ENCODE measurements at regions not wholly inside any gene's neighbourhood (a gene's known extent, or its start where the extent isn't known, plus 50 kb on each side); places are given as distances from the start of the nearest gene placed in this dataset.

DNA sequence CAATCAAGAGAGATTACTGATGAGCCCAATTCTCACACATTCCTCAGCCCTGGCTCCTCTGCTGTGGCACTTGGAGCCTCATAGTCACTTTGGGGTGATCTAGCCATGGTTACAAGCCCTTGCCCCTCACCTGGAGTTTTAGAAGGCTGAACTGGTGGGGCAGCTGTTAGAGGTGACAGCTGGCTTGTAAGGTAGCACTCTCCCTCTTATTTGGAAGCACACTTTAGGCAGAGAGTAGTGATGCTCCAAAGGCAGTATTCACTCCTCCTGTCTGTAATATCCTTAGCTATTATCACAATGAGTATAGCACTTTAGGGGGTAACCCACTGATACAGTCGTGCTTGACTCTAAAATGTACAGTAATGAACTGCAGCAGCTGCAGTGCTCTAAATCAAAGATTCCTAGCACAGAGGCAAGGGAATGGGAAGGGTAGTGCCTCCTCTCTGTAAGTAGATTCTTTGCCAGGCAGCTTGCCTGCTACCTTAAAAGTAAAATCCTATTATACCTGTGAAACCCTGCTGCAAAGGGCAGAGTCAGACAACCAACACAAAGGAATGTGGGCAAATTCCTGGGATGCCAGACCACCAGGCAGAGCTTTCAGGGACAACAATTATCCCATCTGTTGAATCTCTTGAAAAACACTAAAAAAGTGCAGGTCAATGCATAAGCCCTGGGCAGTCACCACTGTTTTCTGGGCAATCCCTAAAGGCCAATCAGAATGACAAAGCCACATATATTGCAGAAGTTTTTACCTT, 336.3 kb downstream of the NOVA1 start:
- Mint-ChIP-seq H3K4me1 (no peaks in the 10 kb centered on the region), H3K4me3 (no peak overlapping the region), H3K9me3 (peaks cover 11 to 22% (median 15%) of the 10 kb centered on the region in 3 donors), H3K27ac (no peak overlapping the region), H3K27me3 (no peaks in the 10 kb centered on the region), H3K36me3 (no peaks in the 10 kb centered on the region)
- Histone ChIP-seq H3K27ac (ENCODE audit: low read length) (no peak overlapping the region), H3K36me3 (ENCODE audit: control insufficient read depth in 2 of 2, extremely low read depth in 1 of 2, insufficient read depth in 1 of 2, low read length in 1 of 2) (no peaks in the 10 kb centered on the region), H3K27me3 (replicated peaks in 1 of 2; ENCODE audit: control insufficient read depth in 2 of 2, extremely low read depth in 1 of 2, insufficient read depth in 2 of 2, low read length in 1 of 2) (no peaks in the 10 kb centered on the region), H3K9me3 (no peaks in the 10 kb centered on the region), H3K4me1 (ENCODE audit: control insufficient read depth in 1 of 2, extremely low read depth in 1 of 2, insufficient read depth in 2 of 2, low read length in 2 of 2) (no peaks in the 10 kb centered on the region), H3K4me3 (ENCODE audit: control insufficient read depth in 1 of 2, extremely low read depth in 1 of 2, low read length in 1 of 2) (no peak overlapping the region)
- no CpG with 5 or more reads among the region's 1 CpG for WGBS (ENCODE audit: insufficient coverage)
- DNase-seq, result no peak
- ATAC-seq (replicated peaks in 1 of 4), result no peak
- ChIA-PET CTCF (no interaction called here), POLR2A (no interaction called here)

DNA sequence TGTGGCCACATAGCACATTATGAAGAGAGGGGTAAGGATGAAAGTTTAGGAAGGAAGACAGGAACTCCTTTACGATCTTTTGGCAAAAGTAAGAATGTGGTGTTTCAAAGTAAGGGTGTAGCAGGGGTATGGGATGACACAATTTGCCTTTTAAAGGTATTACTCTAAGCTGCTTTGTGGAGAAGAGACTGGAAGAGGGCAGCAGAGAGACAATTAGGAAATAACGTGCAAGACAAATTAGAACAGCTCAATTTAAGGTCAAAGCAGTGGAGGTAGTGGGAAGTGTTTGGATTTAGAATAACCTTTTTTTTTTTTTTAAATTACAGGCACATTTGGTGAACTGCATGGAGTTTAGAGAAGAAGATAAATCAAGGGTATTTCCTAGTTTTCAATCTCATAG, 342.6 kb downstream of the NOVA1 start:
- POLR2A ChIA-PET, result no interaction called here
- Mint-ChIP-seq H3K36me3 (no peaks in the 10 kb centered on the region), H3K27me3 (no peaks in the 10 kb centered on the region), H3K4me1 (no peaks in the 10 kb centered on the region), H3K4me3 (no peak overlapping the region), H3K9me3 (peaks cover 7 to 14% (median 11%) of the 10 kb centered on the region in 3 donors), H3K27ac (no peak overlapping the region)
- no peak for DNase-seq
- Histone ChIP-seq H3K27ac (ENCODE audit: low read length) (no peak overlapping the region), H3K36me3 (ENCODE audit: control insufficient read depth in 2 of 2, extremely low read depth in 1 of 2, insufficient read depth in 1 of 2, low read length in 1 of 2) (no peaks in the 10 kb centered on the region), H3K4me1 (ENCODE audit: control insufficient read depth in 1 of 2, extremely low read depth in 1 of 2, insufficient read depth in 2 of 2, low read length in 2 of 2) (no peaks in the 10 kb centered on the region), H3K9me3 (no peaks in the 10 kb centered on the region), H3K27me3 (replicated peaks in 1 of 2; ENCODE audit: control insufficient read depth in 2 of 2, extremely low read depth in 1 of 2, insufficient read depth in 2 of 2, low read length in 1 of 2) (no peaks in the 10 kb centered on the region), H3K4me3 (ENCODE audit: control insufficient read depth in 1 of 2, extremely low read depth in 1 of 2, low read length in 1 of 2) (no peak overlapping the region)
- CTCF ChIA-PET, result interaction anchor here in 1 of 2 donors (0.7 kb wide), 1 partner anchor 16 kb away, joined by 3 read pairs; no protein-coding TSS in a partner anchor
- ATAC-seq (replicated peaks in 1 of 4), result no peak
- WGBS (ENCODE audit: insufficient coverage), result 33% methylated on average over 2 of the region's 2 CpGs

DNA sequence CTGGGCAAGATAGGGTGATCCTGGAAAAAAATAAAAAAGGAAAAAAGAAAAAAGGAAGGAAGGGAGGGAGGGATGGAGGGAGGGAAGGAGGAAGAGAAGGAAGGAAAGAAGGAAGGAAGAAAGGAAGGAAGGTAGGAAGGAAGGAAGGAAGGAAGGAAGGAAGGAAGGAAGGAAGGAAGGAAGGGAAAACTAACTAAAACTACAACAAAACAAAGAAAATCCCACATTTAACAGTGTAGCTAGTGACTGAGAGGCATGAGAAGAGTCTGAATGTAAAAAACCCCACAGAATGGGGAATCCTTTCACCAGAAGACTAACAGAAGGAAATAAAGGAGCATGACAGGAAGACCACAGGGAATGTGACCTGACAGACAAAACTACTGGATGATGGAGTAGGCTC, 345.7 kb downstream of the NOVA1 start:
- H3K27me3 Mint-ChIP-seq, result no peaks in the 10 kb centered on the region
- no peaks in the 10 kb centered on the region for H3K4me1 Mint-ChIP-seq
- ChIA-PET POLR2A (no interaction called here), CTCF (no interaction called here)
- Histone ChIP-seq H3K27ac (ENCODE audit: low read length) (no peak overlapping the region), H3K36me3 (ENCODE audit: control insufficient read depth in 2 of 2, extremely low read depth in 1 of 2, insufficient read depth in 1 of 2, low read length in 1 of 2) (no peaks in the 10 kb centered on the region), H3K4me1 (ENCODE audit: control insufficient read depth in 1 of 2, extremely low read depth in 1 of 2, insufficient read depth in 2 of 2, low read length in 2 of 2) (no peaks in the 10 kb centered on the region), H3K4me3 (ENCODE audit: control insufficient read depth in 1 of 2, extremely low read depth in 1 of 2, low read length in 1 of 2) (no peak overlapping the region), H3K27me3 (replicated peaks in 1 of 2; ENCODE audit: control insufficient read depth in 2 of 2, extremely low read depth in 1 of 2, insufficient read depth in 2 of 2, low read length in 1 of 2) (no peaks in the 10 kb centered on the region), H3K9me3 (no peaks in the 10 kb centered on the region)
- peaks cover 7 to 26% (median 15%) of the 10 kb centered on the region in 3 donors for H3K9me3 Mint-ChIP-seq
- H3K27ac Mint-ChIP-seq, result no peak overlapping the region
- H3K36me3 Mint-ChIP-seq, result no peaks in the 10 kb centered on the region
- DNase-seq, result no peak
- ATAC-seq (replicated peaks in 1 of 4), result no peak
- no peak overlapping the region for H3K4me3 Mint-ChIP-seq

DNA sequence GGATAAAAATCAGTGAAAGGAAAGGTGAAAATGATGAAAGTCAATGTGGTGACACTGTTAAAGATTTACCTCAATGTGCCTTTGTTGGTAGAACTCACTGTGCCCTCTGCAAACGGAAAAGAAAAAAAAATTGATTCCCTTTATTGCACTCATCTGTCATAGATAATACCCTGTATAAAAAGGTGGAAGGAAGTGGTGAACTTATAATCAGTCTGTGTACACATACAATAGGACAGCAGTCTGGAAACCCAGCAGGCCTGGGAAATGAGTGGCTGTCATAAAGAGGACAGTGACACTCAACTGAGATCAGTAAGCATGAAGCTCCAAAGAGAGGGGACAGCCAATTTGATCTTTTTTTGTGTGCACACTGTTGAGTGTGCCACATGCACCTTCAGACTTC, 364.7 kb downstream of the NOVA1 start:
- no peaks in the 10 kb centered on the region for H3K4me1 Mint-ChIP-seq
- WGBS (ENCODE audit: insufficient coverage), result no CpG with 5 or more reads among the region's 1 CpG
- no peak overlapping the region for H3K27ac Mint-ChIP-seq
- no peaks in the 10 kb centered on the region for H3K27me3 Mint-ChIP-seq
- POLR2A ChIA-PET, result no interaction called here
- Histone ChIP-seq H3K36me3 (ENCODE audit: control insufficient read depth in 2 of 2, extremely low read depth in 1 of 2, insufficient read depth in 1 of 2, low read length in 1 of 2) (no peaks in the 10 kb centered on the region), H3K9me3 (no peaks in the 10 kb centered on the region), H3K4me3 (ENCODE audit: control insufficient read depth in 1 of 2, extremely low read depth in 1 of 2, low read length in 1 of 2) (no peak overlapping the region), H3K27me3 (replicated peaks in 1 of 2; ENCODE audit: control insufficient read depth in 2 of 2, extremely low read depth in 1 of 2, insufficient read depth in 2 of 2, low read length in 1 of 2) (no peaks in the 10 kb centered on the region), H3K4me1 (ENCODE audit: control insufficient read depth in 1 of 2, extremely low read depth in 1 of 2, insufficient read depth in 2 of 2, low read length in 2 of 2) (no peaks in the 10 kb centered on the region), H3K27ac (ENCODE audit: low read length) (no peak overlapping the region)
- peaks cover 0 to 4% (median 3%) of the 10 kb centered on the region in 3 donors for H3K9me3 Mint-ChIP-seq
- H3K36me3 Mint-ChIP-seq, result no peaks in the 10 kb centered on the region
- no peak for ATAC-seq (replicated peaks in 1 of 4)
- CTCF ChIA-PET, result no interaction called here
- no peak for DNase-seq
- H3K4me3 Mint-ChIP-seq, result no peak overlapping the region

DNA sequence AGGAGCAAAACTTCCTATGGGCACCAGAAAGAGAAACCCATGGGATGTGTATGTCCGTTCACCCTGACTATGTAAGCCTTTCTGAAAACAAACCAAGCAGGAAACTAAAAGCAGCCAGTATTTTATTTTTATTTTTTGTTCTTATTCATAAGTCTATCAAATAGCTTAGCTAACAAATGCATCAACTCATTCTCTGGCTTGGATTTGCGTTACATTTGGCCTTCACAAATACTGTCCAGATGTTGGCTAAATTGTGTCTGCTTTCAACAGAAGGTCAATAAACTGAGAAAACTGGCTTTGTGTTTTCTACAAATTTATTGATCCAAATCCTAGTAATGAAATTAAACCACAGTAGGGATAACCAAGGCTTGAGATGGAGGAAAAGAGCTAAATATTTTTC, 379.0 kb downstream of the NOVA1 start:
- ChIA-PET POLR2A (no interaction called here), CTCF (interaction anchor here in 1 of 2 donors (0.6 kb wide), 1 partner anchor 70 kb away, joined by 3 read pairs; no protein-coding TSS in a partner anchor)
- Histone ChIP-seq H3K27me3 (replicated peaks in 1 of 2; ENCODE audit: control insufficient read depth in 2 of 2, extremely low read depth in 1 of 2, insufficient read depth in 2 of 2, low read length in 1 of 2) (no peaks in the 10 kb centered on the region), H3K4me3 (ENCODE audit: control insufficient read depth in 1 of 2, extremely low read depth in 1 of 2, low read length in 1 of 2) (no peak overlapping the region), H3K36me3 (ENCODE audit: control insufficient read depth in 2 of 2, extremely low read depth in 1 of 2, insufficient read depth in 1 of 2, low read length in 1 of 2) (no peaks in the 10 kb centered on the region), H3K4me1 (ENCODE audit: control insufficient read depth in 1 of 2, extremely low read depth in 1 of 2, insufficient read depth in 2 of 2, low read length in 2 of 2) (no peaks in the 10 kb centered on the region), H3K27ac (ENCODE audit: low read length) (no peak overlapping the region), H3K9me3 (no peaks in the 10 kb centered on the region)
- Mint-ChIP-seq H3K4me3 (no peak overlapping the region), H3K27me3 (no peaks in the 10 kb centered on the region), H3K9me3 (peaks cover 10 to 25% (median 20%) of the 10 kb centered on the region in 3 donors), H3K36me3 (no peaks in the 10 kb centered on the region), H3K4me1 (no peaks in the 10 kb centered on the region), H3K27ac (no peak overlapping the region)
- no peak for DNase-seq
- ATAC-seq (replicated peaks in 1 of 4), result no peak
- WGBS (ENCODE audit: insufficient coverage), result no CpG with 5 or more reads among the region's 2 CpGs

DNA sequence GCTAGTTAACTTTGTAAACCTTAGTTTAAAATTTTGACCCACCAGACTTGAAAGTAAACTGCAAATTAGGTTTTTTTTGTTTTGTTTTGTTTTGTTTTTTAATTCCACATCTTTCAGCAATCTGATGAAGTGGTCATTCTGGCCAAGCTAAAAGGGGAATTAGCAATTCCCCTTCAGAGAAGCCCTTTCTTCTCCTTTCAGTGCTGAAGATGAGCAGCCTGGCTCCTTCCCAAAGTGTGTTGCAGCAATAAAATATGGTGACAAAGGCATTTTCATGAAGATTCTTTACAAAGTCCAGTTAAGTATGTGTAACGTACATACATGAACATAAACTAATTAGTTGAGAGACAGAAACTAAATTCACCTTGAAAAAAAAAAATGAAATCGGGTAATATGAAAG, 380.1 kb downstream of the NOVA1 start:
- Histone ChIP-seq H3K36me3 (ENCODE audit: control insufficient read depth in 2 of 2, extremely low read depth in 1 of 2, insufficient read depth in 1 of 2, low read length in 1 of 2) (no peaks in the 10 kb centered on the region), H3K27ac (ENCODE audit: low read length) (no peak overlapping the region), H3K4me3 (ENCODE audit: control insufficient read depth in 1 of 2, extremely low read depth in 1 of 2, low read length in 1 of 2) (no peak overlapping the region), H3K4me1 (ENCODE audit: control insufficient read depth in 1 of 2, extremely low read depth in 1 of 2, insufficient read depth in 2 of 2, low read length in 2 of 2) (no peaks in the 10 kb centered on the region), H3K27me3 (replicated peaks in 1 of 2; ENCODE audit: control insufficient read depth in 2 of 2, extremely low read depth in 1 of 2, insufficient read depth in 2 of 2, low read length in 1 of 2) (no peaks in the 10 kb centered on the region), H3K9me3 (no peaks in the 10 kb centered on the region)
- H3K4me1 Mint-ChIP-seq, result no peaks in the 10 kb centered on the region
- peaks cover 11 to 27% (median 24%) of the 10 kb centered on the region in 3 donors for H3K9me3 Mint-ChIP-seq
- POLR2A ChIA-PET, result no interaction called here
- ATAC-seq (replicated peaks in 1 of 4) (no peak), DNase-seq (no peak)
- H3K4me3 Mint-ChIP-seq, result no peak overlapping the region
- CTCF ChIA-PET, result no interaction called here
- no peaks in the 10 kb centered on the region for H3K27me3 Mint-ChIP-seq
- H3K36me3 Mint-ChIP-seq, result no peaks in the 10 kb centered on the region
- H3K27ac Mint-ChIP-seq, result no peak overlapping the region
- WGBS (ENCODE audit: insufficient coverage), result no CpG with 5 or more reads among the region's 2 CpGs

DNA sequence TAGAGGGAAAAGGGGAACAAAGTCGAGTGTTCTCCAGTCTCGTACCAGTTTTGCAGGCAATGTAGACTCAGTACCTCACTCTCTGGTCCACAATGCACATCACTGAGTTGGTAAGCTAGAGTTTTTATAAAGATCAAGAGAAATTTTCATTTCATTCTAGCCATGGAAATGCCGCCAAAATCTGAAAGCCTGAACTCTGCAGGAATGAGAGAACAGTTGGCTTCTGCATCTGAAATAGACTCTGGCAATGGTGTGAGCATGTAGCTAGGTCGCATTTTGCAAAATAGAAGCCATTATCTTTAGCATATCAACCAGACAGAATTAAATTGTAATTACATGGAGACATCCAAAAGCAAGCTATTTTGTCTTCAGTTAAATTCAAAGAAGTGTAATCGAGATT, 381.0 kb downstream of the NOVA1 start:
- peaks cover 11 to 30% (median 24%) of the 10 kb centered on the region in 3 donors for H3K9me3 Mint-ChIP-seq
- H3K36me3 ChIP-seq (ENCODE audit: control insufficient read depth in 2 of 2, extremely low read depth in 1 of 2, insufficient read depth in 1 of 2, low read length in 1 of 2), result no peaks in the 10 kb centered on the region
- no peak overlapping the region for H3K27ac Mint-ChIP-seq
- ChIA-PET POLR2A (no interaction called here), CTCF (no interaction called here)
- H3K27me3 ChIP-seq (replicated peaks in 1 of 2; ENCODE audit: control insufficient read depth in 2 of 2, extremely low read depth in 1 of 2, insufficient read depth in 2 of 2, low read length in 1 of 2), result no peaks in the 10 kb centered on the region
- H3K36me3 Mint-ChIP-seq, result no peaks in the 10 kb centered on the region
- DNase-seq, result no peak
- H3K4me1 Mint-ChIP-seq, result no peaks in the 10 kb centered on the region
- ATAC-seq (replicated peaks in 1 of 4), result no peak
- no peak overlapping the region for H3K4me3 Mint-ChIP-seq
- H3K9me3 ChIP-seq, result no peaks in the 10 kb centered on the region
- no CpG with 5 or more reads among the region's 5 CpGs for WGBS (ENCODE audit: insufficient coverage)
- H3K4me1 ChIP-seq (ENCODE audit: control insufficient read depth in 1 of 2, extremely low read depth in 1 of 2, insufficient read depth in 2 of 2, low read length in 2 of 2), result no peaks in the 10 kb centered on the region
- H3K27me3 Mint-ChIP-seq, result no peaks in the 10 kb centered on the region
- no peak overlapping the region for H3K4me3 ChIP-seq (ENCODE audit: control insufficient read depth in 1 of 2, extremely low read depth in 1 of 2, low read length in 1 of 2)
- no peak overlapping the region for H3K27ac ChIP-seq (ENCODE audit: low read length)
